Stomach (tissue), 8 donors: ENCODE measurements at regions not wholly inside any gene's neighbourhood (a gene's known extent, or its start where the extent isn't known, plus 50 kb on each side); places are given as distances from the start of the nearest gene placed in this dataset.

Source experiments
- DNase-seq, 2 donors: peaks; one replicate each; pipeline versions ENCODE4 v3.0.0 to v3.0.0-alpha.2; 2013 to 2019
- H3K27ac ChIP-seq, 5 donors: fragments of 200-600 bp in 4 of 5; sonication (generic) in 4 of 5; one replicate each; pipeline ENCODE4 v1.5.1; 2013 to 2019; ENCODE audit warnings: mild to moderate bottlenecking in 1 of 5, moderate library complexity in 1 of 5
- H3K27me3 ChIP-seq, 3 donors: fragments of 200-600 bp; sonication (generic); one replicate each; pipeline ENCODE4 v1.5.1; 2017 to 2019; ENCODE audit warnings: mixed run types in 1 of 3
- H3K36me3 ChIP-seq, 4 donors: fragments of 200-600 bp; sonication (generic); 1 replicate in 3 of 4; 2 replicates in 1 of 4; pipeline ENCODE4 v1.5.1; 2016 to 2019
- H3K4me1 ChIP-seq, 4 donors: fragments of 200-600 bp; sonication (generic); one replicate each; pipeline ENCODE4 v1.5.1; 2016 to 2019
- H3K4me3 ChIP-seq, 4 donors: fragments of 200-600 bp; sonication (generic) in 3 of 4; one replicate each; pipeline ENCODE4 v1.5.1; 2016 to 2019; ENCODE audit warnings: mild to moderate bottlenecking in 1 of 4
- H3K9me3 ChIP-seq, 4 donors: fragments of 200-600 bp; sonication (generic); one replicate each; pipeline ENCODE4 v1.5.1; 2016 to 2019
- CTCF ChIP-seq, 7 experiments: fragments of 450-650 bp in 4 of 7; fragments of 200-600 bp in 3 of 7; sonication (generic) in 3 of 7; IDR thresholded peaks; one replicate each; pipeline ENCODE4 v1.5.1; 2016 to 2019; ENCODE audit warnings: antibody characterized with exemption in 7 of 7, control low read depth in 2 of 7, mild to moderate bottlenecking in 1 of 7
- EP300 ChIP-seq: sonication (generic); formaldehyde crosslinking; IDR thresholded peaks from one replicate; pipeline ENCODE4 v1.6.1; 2017; ENCODE audit warnings: antibody characterized with exemption
- POLR2A ChIP-seq, 4 donors: fragments of 450-650 bp; IDR thresholded peaks; one replicate each; pipeline ENCODE4 v1.6.1; 2016; ENCODE audit warnings: antibody characterized with exemption in 4 of 4, control low read depth in 2 of 4, mild to moderate bottlenecking in 1 of 4, moderate library complexity in 1 of 4
- POLR2AphosphoS5 ChIP-seq, 3 donors: sonication (generic); formaldehyde crosslinking; IDR thresholded peaks; one replicate each; pipeline ENCODE4 v1.6.1; 2016; ENCODE audit warnings: antibody characterized with exemption in 3 of 3
- WGBS, 5 donors: extraction: QIAGEN DNeasy Blood & Tissue Kit in 3 of 5; methylation state at CpG; one replicate each; pipeline versions ENCODE4 v1.1.5 to v1.1.7; 2013 to 2018; 5-methylcytosine and 5-hydroxymethylcytosine counted together
- intact Hi-C: fragments of 100-400 bp; cut with DNase I; formaldehyde crosslinking; loops from one replicate; pipeline ENCODE4 v1.15.1; 2023; ENCODE audit warnings: low total_unique reads
- donor health status: healthy with polysubstance abuse.
- donor health status: Bipolar disorder and iron deficiency.
- donor health status: healthy.

GRCh38 chr5:2320611-2321010, 430.9 kb downstream of the IRX2 start:
- intact Hi-C loops, result no loop called here
- Histone ChIP-seq H3K4me3 (no peak overlapping the region), H3K36me3 (no peaks in the 10 kb centered on the region), H3K9me3 (peaks cover 0 to 15% (median 1%) of the 10 kb centered on the region in 4 donors), H3K4me1 (no peaks in the 10 kb centered on the region), H3K27me3 (peaks cover 0 to 8% (median 0%) of the 10 kb centered on the region in 3 donors), H3K27ac (no peak overlapping the region)
- DNase-seq, result no peak
- TF ChIP-seq CTCF (IDR thresholded peaks at IDR 0.05) (no peak), POLR2AphosphoS5 (IDR thresholded peaks at IDR 0.05) (no peak), POLR2A (IDR thresholded peaks at IDR 0.05) (no peak), EP300 (no peak)
- 71 to 87% (median 83%) methylated on average over 5 to 7 of the region's 7 CpGs for WGBS, 5 donors

GRCh38 chr5:2317540-2317939, 433.9 kb downstream of the IRX2 start:
- H3K4me3 ChIP-seq, result no peak overlapping the region
- peaks cover 0 to 4% (median 0%) of the 10 kb centered on the region in 3 donors for H3K27me3 ChIP-seq
- intact Hi-C loops, result no loop called here
- peaks cover 0 to 26% (median 3%) of the 10 kb centered on the region in 4 donors for H3K9me3 ChIP-seq
- no peak overlapping the region for H3K27ac ChIP-seq
- DNase-seq, result no peak
- H3K4me1 ChIP-seq, result no peaks in the 10 kb centered on the region
- TF ChIP-seq POLR2AphosphoS5 (IDR thresholded peaks at IDR 0.05) (no peak), EP300 (no peak), POLR2A (IDR thresholded peaks at IDR 0.05) (no peak), CTCF (IDR thresholded peaks at IDR 0.05) (no peak)
- 11 to 70% (median 63%) methylated on average over 1 to 2 of the region's 2 CpGs for WGBS, 5 donors
- no peaks in the 10 kb centered on the region for H3K36me3 ChIP-seq

- peaks cover 0 to 20% (median 3%) of the 10 kb centered on the region in 4 donors for H3K9me3 ChIP-seq
- H3K36me3 ChIP-seq, result no peaks in the 10 kb centered on the region
- no peaks in the 10 kb centered on the region for H3K27me3 ChIP-seq
- H3K27ac ChIP-seq, result no peak overlapping the region
- no peak overlapping the region for H3K4me3 ChIP-seq
- intact Hi-C loops, result no loop called here
- no peaks in the 10 kb centered on the region for H3K4me1 ChIP-seq
- DNase-seq, result no peak
- 16 to 30% (median 24%) methylated on average over 3 of the region's 3 CpGs for WGBS, 5 donors
- no peak for TF ChIP-seq EP300
- no peak for TF ChIP-seq POLR2AphosphoS5 (IDR thresholded peaks at IDR 0.05)
- TF ChIP-seq POLR2A (IDR thresholded peaks at IDR 0.05), result no peak
- TF ChIP-seq CTCF (IDR thresholded peaks at IDR 0.05), result no peak
These were observed 429.1 kb upstream of the IRX4 start for GRCh38 chr5:2311851-2312250.

- Histone ChIP-seq H3K27ac (no peak overlapping the region), H3K4me3 (no peak overlapping the region), H3K4me1 (no peaks in the 10 kb centered on the region), H3K9me3 (peaks cover 0 to 15% (median 3%) of the 10 kb centered on the region in 4 donors), H3K36me3 (no peaks in the 10 kb centered on the region), H3K27me3 (no peaks in the 10 kb centered on the region)
- DNase-seq, result no peak
- intact Hi-C loops, result no loop called here
- 81 to 90% (median 84%) methylated on average over 10 of the region's 10 CpGs for WGBS, 5 donors
- TF ChIP-seq POLR2A (IDR thresholded peaks at IDR 0.05), result no peak
- TF ChIP-seq POLR2AphosphoS5 (IDR thresholded peaks at IDR 0.05), result no peak
- no peak for TF ChIP-seq CTCF (IDR thresholded peaks at IDR 0.05)
- no peak for TF ChIP-seq EP300
These were observed 428.2 kb upstream of the IRX4 start for GRCh38 chr5:2310946-2311345.
